MM.1S (cell line): ENCODE measurements at regions not wholly inside any gene's neighbourhood (a gene's known extent, or its start where the extent isn't known, plus 50 kb on each side); places are given as distances from the start of the nearest gene placed in this dataset.

Source experiments
- DNase-seq: peaks from one replicate; pipeline ENCODE4 v3.0.0-alpha.2; 2015
- H2AFZ ChIP-seq: fragments of 300-600 bp; sonication (generic); 2 replicates; pipeline ENCODE4 v1.6.0; 2016; ENCODE audit warnings: antibody characterized with exemption, low read length
- H3F3A ChIP-seq: fragments of 300-600 bp; sonication (generic); 2 replicates; pipeline ENCODE4 v1.6.1; 2016; ENCODE audit warnings: mild to moderate bottlenecking, antibody characterized with exemption, low read length, moderate library complexity, mixed read lengths; ENCODE audit not compliant: insufficient read depth
- H3K27ac ChIP-seq: fragments of 300-600 bp; sonication (generic); 2 replicates; pipeline ENCODE4 v1.5.1; 2016; ENCODE audit warnings: mild to moderate bottlenecking, low read length
- H3K27me3 ChIP-seq: fragments of 300-600 bp; sonication (generic); replicated peaks from 2 replicates; pipeline ENCODE4 v1.6.0; 2016; ENCODE audit warnings: low read length; ENCODE audit not compliant: insufficient read depth
- H3K36me3 ChIP-seq: fragments of 300-600 bp; sonication (generic); replicated peaks from 2 replicates; pipeline ENCODE4 v1.6.1; 2016; ENCODE audit warnings: mild to moderate bottlenecking, low read length, mixed read lengths; ENCODE audit not compliant: insufficient read depth
- H3K4me1 ChIP-seq: fragments of 300-600 bp; sonication (generic); 2 replicates; pipeline ENCODE4 v1.6.1; 2016; ENCODE audit warnings: low read length, mixed read lengths
- H3K4me2 ChIP-seq: fragments of 300-600 bp; sonication (generic); 2 replicates; pipeline ENCODE4 v1.6.0; 2016; ENCODE audit warnings: low read depth, low read length
- H3K4me3 ChIP-seq: fragments of 300-600 bp; sonication (generic); 2 replicates; pipeline ENCODE4 v1.5.1; 2016; ENCODE audit warnings: low read length, mixed read lengths
- H3K79me2 ChIP-seq: fragments of 300-600 bp; sonication (generic); 2 replicates; pipeline ENCODE4 v1.6.1; 2016; ENCODE audit warnings: mixed run types, low read length, mixed read lengths
- H3K9ac ChIP-seq: fragments of 300-600 bp; sonication (generic); 2 replicates; pipeline ENCODE4 v1.6.1; 2016; ENCODE audit warnings: low read length, mixed read lengths
- H3K9me2 ChIP-seq: fragments of 300-600 bp; sonication (generic); replicated peaks from 2 replicates; pipeline ENCODE4 v1.6.1; 2016; ENCODE audit warnings: mild to moderate bottlenecking, low read length, mixed read lengths; ENCODE audit not compliant: insufficient read depth
- H3K9me3 ChIP-seq: fragments of 300-600 bp; sonication (generic); replicated peaks from 2 replicates; pipeline ENCODE4 v1.6.1; 2016; ENCODE audit warnings: mild to moderate bottlenecking, low read length, mixed read lengths; ENCODE audit not compliant: insufficient read depth
- H4K20me1 ChIP-seq: fragments of 300-600 bp; sonication (generic); 2 replicates; pipeline ENCODE4 v1.6.1; 2016; ENCODE audit warnings: mild to moderate bottlenecking, low read length, moderate library complexity, mixed read lengths; ENCODE audit not compliant: insufficient read depth
- CTCF ChIP-seq: fragments of 300-600 bp; sonication (generic); IDR thresholded peaks from 2 replicates; pipeline ENCODE4 v1.5.1; 2016; ENCODE audit warnings: antibody characterized with exemption, low read length, mixed read lengths
- EZH2 ChIP-seq: fragments of 300-600 bp; sonication (generic); optimal IDR thresholded peaks from 2 replicates; pipeline ENCODE3; 2017; ENCODE audit warnings: low read depth, mild to moderate bottlenecking, antibody characterized with exemption, low read length, mixed read lengths
- EZH2phosphoT487 ChIP-seq: fragments of 300-600 bp; sonication (generic); IDR thresholded peaks from 2 replicates; pipeline ENCODE4 v1.6.1; 2018; ENCODE audit warnings: antibody characterized with exemption, low read length

DNA sequence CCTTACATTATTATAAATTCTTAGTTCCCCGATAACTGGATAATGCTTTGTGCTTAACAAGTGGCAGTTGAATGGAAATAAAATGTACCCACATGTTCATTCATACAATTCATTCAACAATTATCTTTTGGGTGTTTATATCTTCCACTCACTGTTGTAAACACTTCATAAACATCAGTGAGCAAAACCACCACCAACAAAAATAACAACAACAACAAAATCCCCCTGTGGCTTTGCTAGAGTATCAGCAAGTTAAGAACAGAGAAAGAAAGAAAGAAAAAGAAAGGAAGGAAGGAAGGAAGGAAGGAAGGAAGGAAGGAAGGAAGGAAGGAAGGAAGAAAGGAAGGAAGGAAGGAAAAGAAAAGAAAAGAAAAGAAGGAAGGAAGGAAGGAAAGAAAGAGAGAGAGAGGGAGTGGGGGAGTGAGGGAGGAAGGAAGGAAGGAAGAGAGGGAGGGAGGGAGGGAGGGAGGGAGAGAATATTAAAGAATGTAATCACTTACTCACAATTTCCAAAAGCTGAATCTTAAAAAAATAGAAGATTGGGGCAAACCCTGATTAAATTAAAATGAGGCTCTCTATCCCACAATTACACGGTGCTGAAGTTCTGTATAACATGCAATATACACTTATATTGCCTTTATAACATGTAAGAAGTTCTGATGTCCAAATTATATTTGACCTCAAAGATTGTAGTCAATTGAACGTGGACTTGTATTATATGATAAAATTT lies 2238.8 kb downstream of the LRRC4C start:
- no peaks in the 10 kb centered on the region for H3K9me2 ChIP-seq
- H2AFZ ChIP-seq: no peak overlapping the region
- H3K27me3 ChIP-seq: no peaks in the 10 kb centered on the region
- H4K20me1 ChIP-seq: no peaks in the 10 kb centered on the region
- no peaks in the 10 kb centered on the region for H3K36me3 ChIP-seq
- no peak for TF ChIP-seq CTCF
- TF ChIP-seq EZH2phosphoT487: no peak
- no peak for TF ChIP-seq EZH2
- no peaks in the 10 kb centered on the region for H3F3A ChIP-seq
- no peak overlapping the region for H3K4me3 ChIP-seq
- no peaks in the 10 kb centered on the region for H3K9me3 ChIP-seq
- no peaks in the 10 kb centered on the region for H3K79me2 ChIP-seq
- no peak for DNase-seq
- no peak overlapping the region for H3K27ac ChIP-seq
- no peak overlapping the region for H3K4me2 ChIP-seq
- H3K4me1 ChIP-seq: no peaks in the 10 kb centered on the region
- H3K9ac ChIP-seq: no peak overlapping the region

DNA sequence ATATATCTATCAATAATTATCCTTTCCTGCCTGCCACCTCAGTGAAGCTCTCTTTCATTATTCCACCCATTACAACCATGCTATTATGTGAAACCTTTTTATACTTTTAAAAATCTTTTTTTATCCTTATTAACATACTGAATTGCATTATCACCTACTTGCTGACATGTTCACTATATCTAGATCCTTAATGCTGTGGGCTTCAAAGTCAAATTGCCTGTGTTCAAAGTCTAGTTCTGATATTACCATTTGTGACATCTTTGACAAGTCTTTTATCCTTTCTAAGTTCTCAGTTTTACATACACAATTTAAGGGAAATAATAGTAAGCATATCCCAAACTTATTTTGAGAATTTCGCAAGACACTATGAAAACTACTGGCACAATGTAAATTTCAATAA lies 2239.4 kb downstream of the LRRC4C start:
- H3K4me1 ChIP-seq: no peaks in the 10 kb centered on the region
- no peak overlapping the region for H3K4me2 ChIP-seq
- H3K9me3 ChIP-seq: no peaks in the 10 kb centered on the region
- no peaks in the 10 kb centered on the region for H3F3A ChIP-seq
- H4K20me1 ChIP-seq: no peaks in the 10 kb centered on the region
- no peaks in the 10 kb centered on the region for H3K36me3 ChIP-seq
- H3K9ac ChIP-seq: no peak overlapping the region
- TF ChIP-seq CTCF: no peak
- H3K79me2 ChIP-seq: no peaks in the 10 kb centered on the region
- H3K27ac ChIP-seq: no peak overlapping the region
- DNase-seq: no peak
- no peak overlapping the region for H3K4me3 ChIP-seq
- H2AFZ ChIP-seq: no peak overlapping the region
- no peaks in the 10 kb centered on the region for H3K9me2 ChIP-seq
- no peaks in the 10 kb centered on the region for H3K27me3 ChIP-seq

DNA sequence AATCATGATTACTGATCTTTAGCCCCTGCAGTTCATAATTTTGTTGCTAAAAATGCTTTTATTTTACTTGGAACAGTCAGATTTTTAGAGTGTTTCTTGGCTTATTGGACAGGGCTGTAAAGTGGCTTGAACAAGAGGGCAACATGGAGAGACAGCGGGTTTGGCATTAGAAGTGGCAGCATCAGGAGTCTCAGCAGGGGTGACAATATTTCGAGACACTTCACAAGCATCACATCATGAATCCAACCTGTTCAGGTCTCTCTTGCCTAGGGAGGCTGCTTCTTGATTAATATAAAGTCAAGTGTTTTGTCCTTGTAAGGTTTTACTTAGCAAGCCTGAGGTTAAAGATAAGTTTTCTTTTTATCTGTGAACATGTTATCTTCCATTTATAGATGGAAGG lies 2249.5 kb downstream of the LRRC4C start:
- Histone ChIP-seq H4K20me1 (no peaks in the 10 kb centered on the region), H3K4me2 (no peak overlapping the region), H3K27ac (no peak overlapping the region), H3K27me3 (no peaks in the 10 kb centered on the region), H2AFZ (no peak overlapping the region), H3F3A (no peaks in the 10 kb centered on the region), H3K4me3 (no peak overlapping the region), H3K4me1 (no peaks in the 10 kb centered on the region), H3K79me2 (no peaks in the 10 kb centered on the region), H3K36me3 (no peaks in the 10 kb centered on the region), H3K9me2 (no peaks in the 10 kb centered on the region), H3K9ac (no peak overlapping the region), H3K9me3 (no peaks in the 10 kb centered on the region)
- no peak for DNase-seq
- TF ChIP-seq EZH2phosphoT487 (no peak), CTCF (no peak), EZH2 (no peak)
